ENCODE measurements at regions not wholly inside any gene's neighbourhood (a gene's known extent, or its start where the extent isn't known, plus 50 kb on each side); places are given as distances from the start of the nearest gene placed in this dataset.
"Not testable (repeated sequence)": the region's sequence is repeated elsewhere in the genome, so short reads cannot be mapped to it uniquely, and the experiment has no call there.

DNA sequence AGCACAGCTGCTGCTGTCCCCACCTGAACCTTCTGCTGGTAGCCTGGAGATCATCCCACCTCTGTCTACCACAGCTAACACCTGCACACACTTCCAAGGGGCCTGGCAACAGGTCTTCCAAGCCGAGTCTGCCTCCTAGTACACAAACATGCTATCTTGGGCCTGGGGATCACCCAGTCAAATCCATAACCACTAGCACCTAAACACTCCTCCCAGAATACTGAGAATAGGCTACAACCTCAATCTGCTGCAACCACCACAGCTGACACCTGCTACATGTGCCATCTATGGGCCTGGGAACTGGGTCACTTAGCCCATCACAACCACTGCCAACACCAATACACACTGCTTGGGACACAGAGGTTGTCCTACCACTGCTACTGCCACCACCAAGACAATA, 362.8 kb upstream of the ARPP21 start:
- no peak for DNase-seq (ENCODE audit: low spot score)

GRCh38 chr3:35291471-35292236, 347.7 kb upstream of the ARPP21 start:
- DNase-seq (ENCODE audit: low spot score): no peak

DNA sequence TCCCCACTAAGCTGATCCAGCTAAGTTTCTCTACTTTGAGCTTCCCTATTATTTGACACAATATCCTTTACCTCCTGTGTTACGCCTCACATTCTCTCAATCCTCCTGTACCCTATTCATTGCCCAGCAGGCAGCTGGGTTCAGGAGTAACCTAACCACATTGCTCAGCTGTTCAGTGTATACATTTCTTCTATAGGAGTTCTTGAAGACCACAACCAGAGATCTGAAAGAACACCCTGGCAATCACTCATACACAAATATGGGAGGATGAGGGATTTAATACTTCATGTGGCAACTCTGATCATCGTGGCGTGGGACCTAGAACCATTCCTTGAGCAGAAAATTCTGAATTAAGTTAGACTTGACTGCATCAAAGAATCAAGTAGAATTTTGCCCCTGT, 346.8 kb upstream of the ARPP21 start:
- no peak for DNase-seq (ENCODE audit: low spot score)

DNA sequence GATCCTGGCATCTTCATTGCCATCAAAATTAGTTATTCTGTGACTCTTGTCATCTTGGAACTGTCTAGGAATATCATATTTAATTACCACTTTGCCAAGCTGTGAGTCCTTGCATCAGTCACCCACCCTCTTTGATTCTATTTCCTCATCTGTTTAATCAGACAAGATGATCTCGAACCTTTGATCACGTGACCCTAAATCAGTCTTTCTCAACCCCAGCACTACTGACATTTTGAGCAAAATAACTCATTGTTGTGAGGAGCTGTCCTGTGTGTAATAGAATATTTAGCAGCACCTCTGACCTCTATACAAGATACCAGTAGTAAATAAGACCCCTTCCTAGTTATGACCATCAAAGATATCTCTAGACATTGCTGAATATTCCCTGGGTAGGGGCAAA, 343.4 kb upstream of the ARPP21 start:
- no peak for DNase-seq (ENCODE audit: low spot score)

DNA sequence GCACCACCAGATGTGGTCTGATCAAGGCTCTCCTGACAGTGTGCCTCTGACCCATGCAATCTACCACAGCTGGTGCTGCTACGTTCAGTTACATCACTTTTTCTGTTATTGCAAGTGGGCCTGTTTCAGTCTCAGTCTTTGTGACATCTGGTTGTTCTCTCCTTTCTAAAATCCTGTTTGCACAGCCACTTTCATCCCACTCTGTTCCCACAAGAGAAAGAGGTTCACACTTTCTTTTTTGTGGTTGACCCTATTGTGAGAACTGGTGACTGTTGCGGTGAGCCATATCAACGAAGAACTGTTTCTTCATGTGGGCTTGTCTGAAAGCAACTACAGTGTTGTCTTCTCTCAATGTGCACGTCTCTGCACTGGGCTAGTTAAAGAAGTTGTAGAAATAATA, 342.8 kb upstream of the ARPP21 start:
- no peak for DNase-seq (ENCODE audit: low spot score)

DNA sequence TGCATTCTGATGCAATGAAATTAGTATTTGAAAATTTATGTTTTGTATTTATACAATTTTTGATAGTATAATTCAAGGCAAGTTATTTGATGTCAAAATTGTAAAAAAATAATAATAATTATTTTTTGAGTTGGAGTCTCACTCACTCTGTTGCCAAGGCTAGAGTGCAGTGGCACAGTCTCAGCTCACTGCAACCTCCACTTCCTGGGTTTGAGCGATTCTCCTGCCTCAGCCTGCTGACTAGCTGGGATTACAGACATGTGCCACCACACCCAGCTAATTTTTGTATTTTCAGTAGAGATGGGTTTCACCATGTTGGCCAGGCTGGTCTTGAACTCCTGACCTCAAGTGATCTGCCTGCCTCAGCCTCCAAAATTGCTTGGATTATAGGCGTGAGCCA, 342.4 kb upstream of the ARPP21 start:
- not testable (repeated sequence) for DNase-seq (ENCODE audit: low spot score)

GRCh38 chr3:35305406-35305805, 333.9 kb upstream of the ARPP21 start:
- no peak for DNase-seq (ENCODE audit: low spot score)

DNA sequence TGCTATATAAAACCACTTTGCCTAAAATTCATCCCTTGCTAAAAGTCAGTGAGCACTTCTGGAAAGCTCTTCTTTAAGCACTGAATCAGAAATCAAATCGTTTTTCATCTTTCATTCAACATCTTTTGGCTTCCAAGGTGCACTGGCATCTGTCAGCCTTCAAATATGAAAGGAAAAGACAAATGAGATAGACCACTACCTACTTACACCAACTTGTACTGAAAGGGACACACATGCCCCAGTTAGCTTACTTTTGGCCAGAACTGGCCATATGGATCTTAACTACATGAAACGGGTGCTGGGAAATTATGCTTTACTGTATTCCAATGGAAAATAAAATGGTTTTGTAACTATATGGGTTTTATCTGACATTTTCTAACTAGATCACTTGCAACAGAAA, 332.0 kb upstream of the ARPP21 start:
- DNase-seq (ENCODE audit: low spot score): no peak

DNA sequence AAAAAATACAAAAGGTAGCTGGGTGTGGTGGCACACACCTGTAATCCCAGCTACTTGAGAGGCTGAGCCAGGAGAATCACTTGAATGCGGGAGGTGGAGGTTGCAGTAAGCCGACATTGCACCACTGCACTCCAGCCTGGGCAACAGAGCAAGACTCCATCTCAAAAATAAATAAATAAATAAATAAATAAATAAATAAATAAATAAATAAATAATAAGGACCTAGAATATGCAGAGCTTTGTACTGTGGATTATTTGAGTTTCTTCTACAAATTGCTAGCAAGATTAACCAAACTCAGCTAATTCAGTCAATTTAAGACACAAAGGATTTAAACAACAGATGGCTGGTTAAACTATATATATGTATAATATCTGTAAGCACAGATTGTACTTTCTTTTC, 322.5 kb upstream of the ARPP21 start:
- not testable (repeated sequence) for DNase-seq (ENCODE audit: low spot score)

GRCh38 chr3:35320646-35321407, 318.5 kb upstream of the ARPP21 start:
- no peak for DNase-seq (ENCODE audit: low spot score)

DNA sequence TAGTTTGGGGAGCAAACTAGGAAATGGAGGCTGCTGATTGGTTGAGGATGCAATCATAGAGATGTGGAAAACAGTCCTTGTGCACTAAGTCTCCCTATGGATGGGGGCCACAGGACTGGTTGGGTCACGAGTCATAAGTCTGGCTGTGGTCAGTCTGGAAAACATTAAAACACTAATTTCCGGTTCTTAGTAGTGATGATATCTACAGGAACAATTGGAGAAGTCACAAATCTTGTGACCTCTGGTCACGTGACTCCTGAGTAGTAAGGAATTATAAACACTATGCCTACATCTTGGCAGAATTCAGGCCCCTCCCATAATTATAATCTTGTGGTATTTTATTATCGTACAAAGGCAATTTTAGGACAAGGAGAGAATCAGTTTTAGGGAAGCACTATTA, 317.3 kb upstream of the ARPP21 start:
- no peak for DNase-seq (ENCODE audit: low spot score)

GRCh38 chr3:35335703-35336102, 303.6 kb upstream of the ARPP21 start:
- no peak for DNase-seq (ENCODE audit: low spot score)

- DNase-seq (ENCODE audit: low spot score): no peak
Observed at GRCh38 chr3:35336601-35337000, 302.7 kb upstream of the ARPP21 start.

DNA sequence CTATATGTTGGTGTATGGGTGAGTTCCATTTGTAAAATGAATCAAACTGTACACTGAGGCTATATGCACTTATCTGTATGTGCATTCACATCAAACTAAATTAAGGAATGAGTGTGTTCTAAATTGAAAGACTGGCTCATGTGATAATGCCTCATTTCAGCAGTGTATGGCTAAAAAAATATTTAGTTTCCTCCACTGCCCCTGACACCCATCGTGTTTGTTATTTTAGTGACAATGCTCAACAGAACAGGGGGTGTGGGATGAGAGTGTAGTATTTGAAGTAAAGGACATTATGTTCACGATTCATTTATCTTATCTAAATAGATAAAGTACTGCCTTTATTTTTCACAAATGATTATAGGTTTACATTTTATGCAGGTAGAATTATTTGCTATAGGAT, 301.1 kb upstream of the ARPP21 start:
- DNase-seq (ENCODE audit: low spot score): no peak

DNA sequence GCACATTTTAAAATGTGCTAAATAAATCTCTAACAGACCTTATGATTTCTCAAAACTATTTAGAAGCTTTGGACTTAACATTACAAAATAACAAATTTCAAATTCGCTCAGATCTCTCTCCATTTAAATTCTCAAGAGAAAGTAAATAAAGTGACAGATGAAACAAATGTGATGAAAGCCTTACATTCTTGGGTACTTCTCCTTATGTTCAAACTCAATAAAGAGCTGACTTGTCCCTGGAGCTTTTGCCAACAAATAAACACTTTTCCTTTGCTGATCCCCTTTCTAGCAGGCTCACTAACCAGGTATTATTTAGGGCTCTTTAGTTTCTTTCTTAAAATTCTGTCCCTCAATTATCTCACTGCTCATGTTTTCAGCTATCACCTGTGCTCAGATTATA, 259.1 kb upstream of the ARPP21 start:
- DNase-seq (ENCODE audit: low spot score): no peak

- no peak for DNase-seq (ENCODE audit: low spot score)
Observed at GRCh38 chr3:35383216-35383615, 256.1 kb upstream of the ARPP21 start.

GRCh38 chr3:35383719-35384555, 255.4 kb upstream of the ARPP21 start:
- DNase-seq (ENCODE audit: low spot score): no peak

DNA sequence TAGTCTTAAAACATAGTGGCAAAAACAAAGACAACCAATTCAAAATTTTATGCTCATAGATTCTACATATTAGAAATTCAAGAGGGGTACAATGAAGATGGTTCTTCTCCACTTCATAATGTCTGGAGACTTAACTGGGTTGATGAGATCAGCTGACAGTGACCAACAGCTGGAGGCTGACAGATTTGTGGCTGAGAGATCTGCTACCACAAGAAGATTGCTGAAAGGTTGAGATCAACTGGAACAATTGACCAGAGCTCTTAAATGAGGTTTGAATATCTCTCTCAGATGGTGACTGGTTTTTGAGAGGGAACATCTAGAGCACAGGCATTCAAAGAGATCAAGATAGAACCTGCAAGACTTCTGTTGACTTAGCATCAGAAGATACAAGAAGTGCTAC, 254.1 kb upstream of the ARPP21 start:
- no peak for DNase-seq (ENCODE audit: low spot score)

DNA sequence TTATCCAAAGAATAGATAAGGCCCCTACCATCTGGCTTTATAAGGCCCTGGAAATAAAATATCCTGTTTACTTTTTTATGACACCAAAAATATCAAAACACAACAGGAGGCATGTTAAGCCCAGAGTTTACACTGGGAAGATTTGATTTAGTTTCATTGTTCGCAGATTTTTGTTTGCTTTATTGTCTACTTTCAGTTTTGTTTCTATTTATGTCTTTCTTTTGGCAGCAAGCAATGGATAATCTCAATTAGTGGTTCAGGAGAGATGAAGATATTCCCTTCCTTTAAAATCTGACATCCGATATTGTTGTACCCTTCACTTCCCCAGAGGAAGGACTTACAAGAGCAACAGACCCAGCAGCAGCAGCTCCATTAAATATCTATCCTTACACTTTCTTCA, 249.4 kb upstream of the ARPP21 start:
- DNase-seq (ENCODE audit: low spot score): no peak

DNA sequence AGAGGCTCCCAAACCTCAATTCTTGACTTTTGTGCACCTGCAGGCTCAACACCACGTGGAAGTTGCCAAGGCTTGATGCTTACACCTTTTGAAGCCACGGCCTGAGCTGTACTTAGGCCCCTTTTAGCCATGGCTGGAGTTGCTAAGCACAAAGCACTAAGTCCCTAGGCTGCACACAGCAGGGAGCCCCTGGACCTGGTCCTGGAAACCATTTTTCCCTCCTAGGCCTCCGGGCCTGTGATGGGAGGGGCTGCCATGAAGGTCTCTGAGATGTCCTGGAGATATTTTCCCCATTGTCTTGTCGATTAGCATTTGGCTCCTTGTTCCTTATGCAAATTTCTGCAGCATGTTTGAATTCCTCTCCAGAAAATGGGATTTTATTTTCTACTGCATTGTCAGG, 247.1 kb upstream of the ARPP21 start:
- no peak for DNase-seq (ENCODE audit: low spot score)

DNA sequence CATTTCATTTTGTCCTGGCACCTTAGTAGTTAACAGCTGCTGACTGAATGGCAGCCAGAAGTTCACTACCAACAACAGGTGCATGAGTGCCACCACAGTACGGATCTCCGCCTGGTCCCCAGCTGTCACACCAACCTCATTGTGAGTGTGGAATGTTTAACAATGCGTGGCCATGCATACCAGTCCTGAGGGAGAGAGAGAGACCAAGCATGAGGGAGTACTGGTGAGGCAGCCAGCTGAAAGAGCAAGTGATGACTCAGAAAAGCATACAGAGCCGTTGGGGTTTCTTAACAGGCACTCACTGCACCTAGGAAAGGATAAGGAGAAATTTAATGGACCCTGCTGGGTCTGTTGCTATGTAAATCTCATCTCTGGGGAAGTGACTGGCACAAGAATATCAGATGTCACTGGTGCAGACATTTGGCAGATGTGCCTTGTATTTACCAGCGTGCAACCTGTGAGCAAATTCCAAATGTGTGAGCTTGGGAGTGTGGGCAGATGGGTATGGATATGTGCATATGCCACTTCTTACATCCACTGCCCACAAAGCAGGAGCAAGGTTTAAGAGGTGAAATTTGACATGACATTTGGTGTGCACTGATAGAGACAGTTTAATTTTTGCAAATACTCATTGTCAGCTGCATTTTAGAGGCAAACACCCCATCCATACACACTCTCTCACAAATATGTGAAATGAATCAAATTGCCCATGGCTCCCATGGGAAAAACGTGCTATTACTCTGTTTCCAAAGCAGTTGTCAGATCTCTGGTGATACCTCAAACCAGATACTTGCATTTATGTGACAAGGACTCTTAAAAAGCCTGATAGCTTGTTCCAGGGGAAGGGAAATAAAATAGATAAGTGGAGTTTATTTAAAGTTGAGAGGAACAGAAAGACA, 245.2 kb upstream of the ARPP21 start:
- DNase-seq (ENCODE audit: low spot score): no peak

- DNase-seq (ENCODE audit: low spot score): no peak
Observed at GRCh38 chr3:35394905-35395304, 244.4 kb upstream of the ARPP21 start.
